GM18511 (cell line): ENCODE measurements at regions not wholly inside any gene's neighbourhood (a gene's known extent, or its start where the extent isn't known, plus 50 kb on each side); places are given as distances from the start of the nearest gene placed in this dataset.
"Not testable (repeated sequence)": the region's sequence is repeated elsewhere in the genome, so short reads cannot be mapped to it uniquely, and the experiment has no call there.

Experiments
- ATAC-seq: cut with Tn5 transposase; IDR thresholded peaks from one replicate; pipeline ENCODE4 v1.9.1; 2021; ENCODE audit warnings: mild to moderate bottlenecking, moderate library complexity; ENCODE audit not compliant: unreplicated experiment

DNA sequence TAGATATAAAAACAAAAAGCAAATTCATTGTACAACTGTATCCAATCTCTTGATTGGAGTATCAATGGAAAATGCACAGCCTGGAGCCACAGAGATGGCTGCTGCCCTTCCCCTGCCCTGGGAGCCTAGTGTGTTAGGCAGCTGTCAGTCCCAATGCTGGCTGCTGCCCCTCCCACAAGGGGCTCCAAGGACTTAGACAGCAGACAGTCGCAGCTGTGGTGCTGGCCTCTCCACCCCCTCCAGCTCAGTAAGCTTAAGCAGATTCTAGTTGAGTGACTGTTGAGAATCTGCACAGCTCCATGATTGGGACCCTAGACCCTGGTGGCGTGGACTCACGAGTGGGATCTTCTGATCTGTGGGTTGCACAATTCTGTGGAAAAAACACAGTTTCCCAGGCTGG lies 1511.2 kb downstream of the FAM181B start:
- no peak for ATAC-seq

DNA sequence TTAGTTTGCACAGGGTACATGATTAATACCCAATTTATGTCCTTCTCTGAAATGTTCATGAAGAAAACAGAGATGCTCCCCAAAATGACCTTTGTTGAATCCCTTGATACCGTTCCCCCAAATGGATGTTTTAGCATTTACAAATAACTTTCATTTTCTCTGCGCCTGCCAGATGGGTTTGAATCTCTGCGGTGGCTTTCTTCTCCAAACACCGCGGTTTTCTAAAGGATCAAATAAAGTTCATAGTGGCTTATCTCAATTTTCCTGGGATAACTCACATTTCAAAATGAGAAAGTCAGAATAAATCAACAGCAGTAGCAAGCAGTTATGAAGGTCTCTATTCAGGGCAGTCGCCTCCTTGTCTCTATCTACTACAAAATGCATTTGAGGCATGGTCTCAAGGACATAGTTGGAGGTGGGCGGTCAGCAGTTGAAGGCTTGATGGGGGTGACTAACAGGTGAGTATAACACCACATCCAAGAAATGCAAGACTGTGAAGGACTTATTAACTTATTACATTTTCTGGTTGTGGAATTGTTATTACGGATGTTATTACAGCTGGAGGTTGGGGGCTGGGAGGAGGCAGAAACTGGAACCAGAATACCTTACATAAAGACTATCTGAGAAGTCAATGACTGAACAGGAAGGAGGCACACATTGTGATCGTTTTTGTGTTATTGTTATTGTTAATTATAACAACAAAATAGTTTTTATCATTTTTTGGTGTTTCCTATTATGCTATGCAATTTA lies 1513.3 kb downstream of the FAM181B start:
- ATAC-seq, result no peak

DNA sequence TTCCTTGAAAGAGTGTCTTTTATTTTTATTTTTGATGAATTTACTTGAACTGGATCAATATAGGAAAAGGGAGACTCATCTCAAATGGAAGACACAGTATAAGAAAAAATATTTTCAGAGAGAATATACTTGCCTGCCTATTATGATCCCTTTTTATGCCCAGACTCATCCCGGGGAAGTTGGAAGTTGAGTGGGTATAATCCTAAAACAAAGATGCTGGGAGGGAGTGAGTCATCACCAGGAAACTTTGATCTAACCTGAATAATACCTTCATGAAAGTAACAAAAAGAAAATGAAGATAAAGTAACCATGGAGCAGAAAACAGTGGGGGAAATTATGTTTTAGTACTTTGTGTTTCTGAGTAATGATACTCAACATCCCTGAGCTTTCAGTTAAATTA lies 1514.0 kb downstream of the FAM181B start:
- no peak for ATAC-seq

DNA sequence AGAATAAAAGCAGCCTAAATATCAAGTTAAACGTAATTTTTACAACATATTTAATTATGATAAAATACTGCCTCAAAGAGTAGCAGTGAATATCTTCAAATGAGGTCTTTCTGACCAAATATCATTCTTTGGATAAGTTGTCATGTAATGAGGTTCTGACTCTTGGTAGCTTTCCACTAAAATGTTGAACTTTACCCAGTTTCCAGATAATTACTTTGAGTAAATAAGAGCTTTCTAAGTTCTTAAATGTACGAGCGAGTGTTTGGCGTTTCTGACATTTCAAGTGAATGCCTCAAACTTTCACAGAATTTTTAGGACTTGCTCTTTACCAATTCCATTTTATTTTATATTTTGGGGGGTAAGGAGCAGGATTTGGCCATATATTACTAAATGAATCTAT lies 1515.2 kb downstream of the FAM181B start:
- no peak for ATAC-seq

DNA sequence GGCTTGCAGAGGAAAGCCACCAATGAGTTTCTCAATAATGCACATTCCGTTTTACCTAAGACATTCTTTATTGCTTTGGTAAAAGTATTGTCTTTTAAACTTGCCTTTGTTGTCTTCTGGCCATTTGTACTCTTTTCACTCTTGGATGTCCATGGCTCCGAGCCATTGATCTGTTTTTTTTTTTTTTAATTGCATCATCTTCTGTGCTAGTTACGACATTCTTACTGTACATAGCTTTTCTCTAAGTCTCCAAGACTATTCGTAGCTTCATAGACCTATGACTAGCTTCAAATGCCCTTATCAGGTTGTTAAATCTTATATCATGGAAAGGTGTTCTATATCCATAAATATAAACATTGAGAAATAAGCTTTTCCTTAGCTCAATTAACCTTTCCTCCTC lies 1522.6 kb downstream of the FAM181B start:
- no peak for ATAC-seq

DNA sequence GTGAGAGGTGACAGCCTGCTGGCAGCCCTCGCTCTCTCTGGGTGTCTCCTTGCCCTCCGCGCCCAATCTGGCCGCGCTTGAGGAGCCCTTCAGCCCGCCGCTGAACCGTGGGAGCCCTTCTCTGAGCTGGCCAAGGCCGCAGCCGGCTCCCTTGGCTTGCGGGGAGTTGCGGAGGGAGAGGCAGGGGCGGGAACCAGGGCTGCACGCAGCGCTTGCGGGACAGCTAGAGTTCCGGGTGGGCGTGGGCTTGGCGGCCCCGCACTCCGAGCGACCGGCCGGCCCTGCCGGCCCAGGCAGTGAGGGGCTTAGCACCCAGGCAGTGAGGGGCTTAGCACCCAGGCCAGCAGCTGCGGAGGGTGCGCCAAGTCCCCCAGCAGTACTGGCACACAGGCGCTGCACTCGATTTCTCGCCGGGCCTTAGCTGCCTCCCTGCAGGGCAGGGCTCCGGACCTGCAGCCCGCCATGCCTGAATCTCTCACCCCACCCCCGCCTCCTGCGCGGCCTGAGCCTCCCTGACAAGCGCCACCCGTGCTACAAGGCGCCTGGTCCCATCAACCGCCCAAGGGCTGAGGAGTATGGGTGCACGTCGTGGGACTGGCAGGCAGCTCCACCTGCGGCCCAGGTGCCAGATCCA lies 1526.1 kb downstream of the FAM181B start:
- ATAC-seq, result no peak

DNA sequence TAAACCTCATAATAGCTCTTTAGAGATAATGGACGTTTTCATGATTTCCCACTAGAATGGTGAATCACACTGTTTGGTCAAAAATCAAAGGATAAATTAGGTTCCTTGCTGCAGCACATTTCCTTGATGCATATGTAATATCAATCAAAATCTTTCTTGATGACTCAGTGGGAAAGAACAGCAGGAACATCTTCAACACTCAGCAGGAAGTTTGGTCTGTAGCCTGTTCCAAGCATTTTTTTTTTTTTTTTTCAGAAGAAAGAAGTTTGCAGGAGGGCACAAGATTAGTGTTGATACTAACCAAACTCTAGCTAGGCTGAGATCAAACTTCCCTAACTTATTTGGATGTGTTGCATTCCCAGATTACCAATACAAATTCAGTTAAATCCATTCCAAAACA lies 1529.8 kb downstream of the FAM181B start:
- ATAC-seq, result no peak

DNA sequence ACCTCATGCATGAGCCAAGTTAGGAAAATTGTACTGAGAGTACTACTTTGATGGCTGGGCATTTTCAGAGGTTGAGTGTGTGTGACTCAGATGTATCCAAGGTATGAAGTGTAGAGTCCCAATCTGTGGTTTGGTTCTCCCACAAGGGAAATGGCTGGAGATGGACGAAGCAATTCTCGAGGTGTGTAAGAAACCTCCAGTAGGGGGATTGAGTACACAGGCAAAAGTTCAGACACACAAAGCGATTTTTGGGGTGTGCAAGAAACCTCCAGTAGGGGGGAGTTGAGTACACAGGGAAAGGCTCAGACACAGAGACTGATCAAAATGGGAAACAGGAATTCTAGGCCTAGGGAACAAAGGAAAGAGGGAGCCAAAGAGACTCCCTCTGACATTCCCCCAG lies 1536.3 kb downstream of the FAM181B start:
- no peak for ATAC-seq

DNA sequence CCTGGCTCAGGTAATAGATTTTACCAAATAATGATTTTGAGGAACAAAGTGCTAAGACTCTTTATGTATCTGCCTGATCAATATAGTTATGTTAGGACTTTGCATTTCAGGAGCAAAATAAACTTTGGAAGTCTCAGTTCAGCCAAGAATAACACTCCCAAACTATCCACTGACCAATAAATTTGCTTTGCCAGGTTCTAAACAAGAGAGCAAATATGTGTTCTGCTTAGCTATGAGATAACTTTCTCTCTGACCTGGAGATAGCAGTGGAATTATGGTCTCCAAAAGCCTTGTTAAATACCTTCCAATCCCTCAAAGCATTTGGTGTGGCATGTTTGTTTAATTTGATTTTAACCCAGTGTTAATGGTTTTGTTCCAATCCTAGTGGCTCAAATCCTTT lies 1541.1 kb downstream of the FAM181B start:
- ATAC-seq, result no peak

DNA sequence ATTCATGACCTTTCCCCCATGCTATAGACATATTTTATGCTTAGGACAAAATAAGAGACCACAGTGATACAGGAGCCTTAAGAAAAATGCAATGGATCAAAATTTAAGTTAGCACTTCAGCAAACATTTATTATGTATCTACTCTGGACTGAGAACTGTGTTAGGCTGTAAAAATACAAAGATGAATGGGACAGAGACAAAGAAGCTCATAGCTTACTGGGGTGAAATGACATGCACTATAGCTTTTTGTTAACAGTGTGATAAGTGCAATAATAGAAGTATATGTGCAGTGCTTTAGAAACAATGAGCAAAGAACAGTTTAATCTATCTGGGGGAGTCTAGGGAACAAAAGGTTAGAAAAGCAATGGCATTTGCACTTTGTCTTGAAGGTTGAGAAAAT lies 1543.1 kb downstream of the FAM181B start:
- ATAC-seq, result no peak

DNA sequence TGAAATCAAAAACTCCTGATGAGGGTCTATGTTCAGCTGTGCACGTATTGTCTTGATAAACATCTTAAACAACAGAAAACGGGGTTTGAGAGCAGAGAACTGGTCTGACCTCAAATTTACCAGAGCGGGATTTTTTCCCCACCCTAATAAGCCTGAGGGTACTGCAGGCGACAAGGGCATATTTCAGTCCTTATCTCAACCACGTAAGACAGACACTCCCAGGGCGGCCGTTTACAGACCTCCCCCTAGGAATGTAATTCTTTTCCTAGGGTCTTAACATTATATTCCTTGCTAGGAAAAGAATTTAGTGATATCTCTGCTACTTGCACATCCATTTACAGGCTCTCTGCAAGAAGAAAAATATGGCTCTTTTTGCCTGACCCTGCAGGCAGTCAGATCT lies 1546.6 kb downstream of the FAM181B start:
- not testable (repeated sequence) for ATAC-seq

DNA sequence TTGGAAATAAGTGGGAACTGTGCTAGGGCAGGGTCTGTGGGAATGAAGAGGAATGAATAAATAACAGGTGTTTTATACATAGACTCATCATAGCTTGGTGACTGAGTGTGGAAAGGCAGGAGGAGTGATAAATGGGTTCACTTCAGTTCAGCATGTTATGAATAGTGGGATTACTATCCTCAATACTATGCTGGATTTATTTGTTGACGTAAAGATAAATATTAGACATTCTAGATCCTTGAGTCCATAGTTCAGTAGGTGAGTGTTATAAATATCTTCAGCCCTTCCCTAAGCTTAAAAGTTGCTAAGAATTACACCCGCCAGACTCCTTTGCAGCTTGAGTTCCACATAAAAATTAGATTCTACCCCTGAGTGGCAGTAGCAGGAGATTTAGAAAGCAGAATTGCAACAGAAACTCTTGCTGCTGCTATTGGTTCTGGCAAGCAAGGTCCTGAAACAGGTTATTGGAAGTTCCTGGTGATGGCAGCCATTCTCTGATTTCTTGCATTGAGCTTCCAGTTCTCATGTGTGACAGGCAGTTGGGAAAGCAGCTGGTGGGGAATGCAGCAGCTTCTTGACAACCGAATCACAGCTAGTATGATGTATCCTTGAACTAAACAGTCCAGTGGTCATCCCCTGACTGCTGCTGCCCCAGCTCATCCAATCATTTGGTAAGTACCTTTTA lies 1558.9 kb downstream of the FAM181B start:
- no peak for ATAC-seq

DNA sequence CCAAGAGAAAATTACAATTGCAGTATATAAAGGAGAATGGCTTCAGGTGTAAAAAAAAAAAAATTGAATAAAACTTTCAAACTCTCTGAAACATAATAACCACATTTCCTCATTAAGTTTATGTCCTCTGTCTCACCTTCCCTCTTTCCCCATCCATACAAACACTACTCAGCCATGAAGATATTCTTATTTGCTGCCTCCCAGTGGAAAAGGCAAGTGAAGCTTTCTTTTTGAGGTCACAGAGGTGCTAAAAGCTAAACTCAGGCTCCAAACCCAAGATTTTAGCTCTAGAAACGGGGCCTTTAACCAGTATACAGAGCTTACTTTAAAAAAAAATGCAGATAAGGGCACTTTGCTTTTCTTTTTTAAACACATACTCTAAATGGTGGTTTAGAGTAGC lies 1568.5 kb downstream of the FAM181B start:
- ATAC-seq, result no peak

DNA sequence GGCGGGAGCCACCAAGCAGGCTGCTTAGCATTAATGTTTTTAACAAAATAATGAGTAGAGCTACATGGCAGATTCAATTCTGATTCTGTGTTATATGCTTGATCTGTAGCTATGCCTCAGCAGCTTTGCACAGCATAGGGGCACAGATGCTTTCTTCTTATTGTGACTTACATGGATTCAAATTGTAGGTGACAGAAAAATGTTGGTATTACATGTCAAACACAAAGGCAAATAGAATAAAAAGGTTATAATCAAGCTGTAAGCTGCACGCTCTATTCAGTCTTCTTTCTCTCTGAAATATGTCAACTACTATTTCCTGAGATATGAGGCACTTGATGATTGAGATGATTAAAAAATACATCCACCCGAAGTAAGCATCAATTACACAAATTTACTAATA lies 1573.8 kb downstream of the FAM181B start:
- ATAC-seq, result no peak

DNA sequence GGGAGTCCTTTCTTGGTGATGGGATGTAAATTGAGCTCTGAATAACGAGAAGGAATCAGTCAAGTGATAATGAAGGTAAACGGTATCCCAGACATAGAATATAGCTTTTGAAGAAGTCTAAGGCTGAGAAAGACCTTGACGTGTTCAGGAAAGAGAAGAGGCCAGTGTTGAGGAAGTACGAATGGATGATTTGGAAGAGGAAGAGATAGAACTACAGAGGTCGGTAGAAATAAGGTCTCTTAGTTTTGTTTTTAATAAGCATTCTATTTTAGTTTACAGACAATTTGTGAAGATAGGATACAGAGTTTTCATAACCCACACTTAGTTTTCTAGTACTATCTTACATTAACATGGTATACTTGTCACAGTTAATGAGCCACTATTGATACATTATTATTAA lies 1598.1 kb downstream of the FAM181B start:
- peak; percentile 66 for ATAC-seq

DNA sequence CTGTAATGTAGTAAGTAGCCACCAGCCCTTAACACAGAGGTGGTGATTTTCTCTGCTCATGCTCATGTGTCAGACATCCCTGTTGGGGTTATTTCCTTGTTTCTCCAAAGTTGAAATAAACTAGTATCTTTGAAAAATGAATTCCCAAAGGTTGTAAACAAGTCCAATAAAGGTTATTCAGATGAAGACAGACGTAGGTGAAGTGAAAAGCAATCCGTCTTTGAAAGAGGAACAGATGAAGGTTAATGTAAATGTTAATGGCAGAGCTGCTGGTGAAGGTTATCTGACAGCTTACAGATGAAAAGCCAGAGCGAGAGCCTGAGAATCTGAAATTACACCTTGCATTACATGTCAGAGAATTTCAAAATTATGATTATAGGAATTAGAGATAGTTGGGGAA lies 1604.0 kb downstream of the FAM181B start:
- no peak for ATAC-seq

DNA sequence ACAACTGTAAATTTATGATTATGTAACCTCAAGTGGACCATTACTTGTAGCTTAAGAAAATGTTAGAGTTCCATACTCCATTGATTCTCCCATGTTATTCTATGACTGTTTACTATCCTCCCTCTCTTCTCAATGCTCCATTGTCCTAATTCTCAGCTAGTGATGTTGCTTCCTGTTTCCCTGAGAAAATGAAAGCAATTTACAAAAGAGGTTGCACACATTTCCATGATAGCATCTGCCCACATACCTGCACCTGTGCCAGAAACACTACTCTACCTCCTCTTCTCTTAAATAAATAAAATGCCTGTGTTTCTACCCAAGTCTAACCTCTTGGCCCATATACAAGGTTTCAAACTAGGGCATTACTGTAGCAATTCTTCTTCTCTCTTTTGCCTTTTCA lies 1620.9 kb downstream of the FAM181B start:
- ATAC-seq, result no peak

DNA sequence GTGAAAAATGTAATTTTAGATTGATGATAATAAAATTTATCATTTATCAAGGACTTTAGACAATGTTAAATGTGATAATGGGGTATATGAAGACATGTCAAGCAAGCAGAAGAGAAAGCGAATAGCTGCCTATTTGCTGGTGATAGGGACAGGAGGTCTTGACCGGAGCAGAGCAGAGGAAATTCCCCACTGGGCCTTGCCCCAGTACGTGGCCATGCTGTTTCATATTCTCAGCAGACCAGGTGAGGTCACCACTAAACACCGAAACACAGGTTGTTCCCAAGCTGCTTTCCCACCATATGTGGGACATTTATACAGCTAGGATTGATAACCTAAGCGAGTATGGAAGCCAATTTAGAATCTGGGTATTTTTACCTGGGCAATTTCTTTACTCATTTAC lies 1629.6 kb downstream of the FAM181B start:
- ATAC-seq, result no peak

DNA sequence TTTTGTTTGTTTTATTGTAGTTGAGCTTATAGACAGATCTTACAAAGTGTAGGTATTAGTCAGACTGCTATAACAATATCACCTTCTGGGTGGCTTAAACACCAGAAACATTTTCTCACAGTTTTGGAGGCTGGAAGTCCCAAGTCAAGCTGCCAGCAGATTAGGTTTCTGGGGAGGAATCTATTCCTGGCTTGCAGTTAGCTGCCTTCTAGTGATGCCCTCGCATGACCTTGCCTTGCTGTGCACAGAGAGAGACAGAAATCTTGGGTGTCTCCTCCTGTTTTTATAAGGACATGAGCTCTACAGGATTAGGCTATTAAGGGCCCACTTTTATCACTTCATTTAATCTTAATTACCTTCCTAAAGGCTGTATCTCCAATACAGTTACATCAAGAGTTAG lies 1635.2 kb downstream of the FAM181B start:
- ATAC-seq, result no peak

DNA sequence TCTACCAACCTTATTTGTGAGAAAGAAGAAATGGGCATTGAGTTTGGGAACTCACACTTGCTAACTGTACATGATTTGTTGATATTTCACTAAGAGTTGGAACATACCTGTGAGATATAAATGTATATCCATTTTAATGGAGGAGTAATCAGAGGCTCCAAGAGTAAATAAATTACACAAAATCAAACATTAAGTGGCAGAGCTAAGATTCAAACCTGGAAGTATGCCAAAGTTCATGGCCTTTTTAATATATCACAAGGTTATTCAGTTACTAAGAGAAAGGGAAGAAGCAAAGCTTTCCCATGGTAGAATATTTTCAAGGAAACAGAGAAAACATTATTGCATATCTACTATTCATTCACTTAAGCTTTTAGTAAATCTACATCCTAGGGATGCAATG lies 1641.1 kb downstream of the FAM181B start:
- ATAC-seq, result no peak

DNA sequence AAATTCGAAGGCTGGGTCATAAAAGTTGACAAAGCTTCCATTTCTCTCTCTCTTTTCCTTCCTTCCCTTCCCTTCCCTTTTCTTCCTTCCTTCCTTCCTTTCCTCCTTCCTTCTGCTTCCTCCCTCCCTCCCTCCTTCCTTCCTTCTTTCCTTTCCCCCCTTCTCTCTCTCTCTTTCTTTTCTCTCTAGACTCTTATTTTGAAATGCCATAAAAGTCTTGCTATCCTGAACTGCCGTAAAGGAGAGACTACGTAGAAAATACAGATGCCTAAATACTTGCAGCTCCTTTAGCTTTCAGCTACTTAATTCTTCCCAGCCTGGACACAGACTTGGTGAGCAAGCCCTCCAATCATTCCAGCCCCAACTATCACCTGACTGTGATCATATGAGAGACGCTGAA lies 1644.4 kb downstream of the FAM181B start:
- no peak for ATAC-seq

DNA sequence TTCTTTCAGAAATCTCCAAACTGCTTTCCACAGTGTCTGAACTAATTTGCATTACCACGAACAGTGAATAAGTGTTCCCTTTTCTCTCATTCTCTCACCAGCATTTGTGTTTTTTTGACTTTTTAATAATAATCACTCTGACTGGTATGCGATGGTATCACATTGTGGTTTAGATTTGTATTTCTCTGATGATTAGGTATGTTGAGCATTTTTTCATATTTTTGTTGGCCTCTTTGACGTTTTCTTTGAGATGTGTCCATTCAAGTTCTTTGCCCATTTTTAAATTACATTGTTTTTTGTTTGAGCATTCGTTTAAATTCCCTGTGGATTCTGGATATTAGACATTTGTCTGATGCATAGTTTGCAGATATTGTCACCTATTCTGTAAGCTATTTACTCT lies 1639.6 kb upstream of the TENM4 start:
- ATAC-seq, result no peak
